ENCODE measurements at regions not wholly inside any gene's neighbourhood (a gene's known extent, or its start where the extent isn't known, plus 50 kb on each side); places are given as distances from the start of the nearest gene placed in this dataset.

DNA sequence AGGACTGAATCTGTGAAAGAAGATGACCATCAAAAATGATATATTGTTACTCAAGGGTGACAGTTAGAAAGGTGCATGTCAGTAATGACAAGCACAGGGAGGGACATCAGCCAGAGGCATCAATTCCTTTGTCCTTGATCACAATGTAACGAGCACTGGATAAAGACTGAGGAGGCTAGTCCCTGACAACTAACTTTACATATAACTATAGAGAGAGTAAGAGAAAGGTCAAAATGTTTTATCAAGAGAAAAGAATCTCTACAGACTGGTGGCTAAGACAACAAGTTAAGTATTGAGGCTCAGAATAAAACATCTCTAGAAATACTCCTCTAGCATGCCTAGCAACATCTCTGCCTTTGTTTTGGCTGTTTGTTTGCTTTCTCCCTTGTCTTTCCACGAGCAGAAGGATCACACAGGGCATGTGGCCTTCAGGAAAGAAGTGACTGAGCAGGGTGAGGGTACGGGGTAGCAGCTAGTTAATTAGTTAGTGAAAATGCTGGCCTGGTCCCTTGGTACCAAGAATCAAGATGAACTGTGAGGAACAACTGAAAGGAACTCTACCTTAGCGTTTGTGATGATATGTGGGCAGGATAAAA, 724.1 kb upstream of the MEF2C start:
- no peak for DNase-seq

DNA sequence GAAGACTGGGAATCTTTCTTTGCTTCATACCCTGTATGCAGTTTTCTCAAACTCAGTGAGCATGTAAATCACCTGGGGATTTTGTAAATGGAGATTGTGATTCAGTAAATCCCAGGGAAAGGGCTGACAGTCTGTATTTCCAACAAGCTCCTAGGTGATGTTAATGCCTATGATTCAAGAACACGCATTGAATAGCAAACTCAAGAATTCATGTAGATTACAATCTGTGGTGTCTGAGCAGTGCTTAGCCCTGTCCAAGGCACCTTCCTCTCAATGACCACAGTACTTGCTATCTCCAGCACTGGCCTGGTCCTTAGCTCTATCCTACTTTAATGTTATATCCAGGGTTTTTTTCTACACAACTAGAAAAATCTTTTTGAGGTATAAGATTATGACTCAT, 721.4 kb upstream of the MEF2C start:
- DNase-seq = no peak

DNA sequence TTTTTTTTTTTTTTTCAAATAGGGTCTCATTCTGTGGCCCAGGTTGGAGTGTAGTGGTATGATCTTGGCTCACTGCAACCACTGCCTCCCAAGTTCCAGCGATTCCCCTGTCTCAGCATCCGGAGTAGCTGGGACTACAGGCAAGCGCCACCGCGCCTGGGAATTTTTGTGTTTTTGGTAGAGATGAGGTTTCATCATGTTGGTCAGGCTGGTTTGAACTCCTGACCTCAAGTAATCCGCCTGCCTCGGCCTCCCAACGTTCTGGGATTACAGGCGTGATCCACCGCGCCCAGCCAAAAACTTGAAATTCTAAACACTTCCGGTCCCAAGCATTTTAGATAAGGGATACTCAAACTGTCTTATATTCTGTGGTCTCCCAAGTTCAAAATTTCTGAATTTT, 718.9 kb upstream of the MEF2C start:
- DNase-seq = no peak

DNA sequence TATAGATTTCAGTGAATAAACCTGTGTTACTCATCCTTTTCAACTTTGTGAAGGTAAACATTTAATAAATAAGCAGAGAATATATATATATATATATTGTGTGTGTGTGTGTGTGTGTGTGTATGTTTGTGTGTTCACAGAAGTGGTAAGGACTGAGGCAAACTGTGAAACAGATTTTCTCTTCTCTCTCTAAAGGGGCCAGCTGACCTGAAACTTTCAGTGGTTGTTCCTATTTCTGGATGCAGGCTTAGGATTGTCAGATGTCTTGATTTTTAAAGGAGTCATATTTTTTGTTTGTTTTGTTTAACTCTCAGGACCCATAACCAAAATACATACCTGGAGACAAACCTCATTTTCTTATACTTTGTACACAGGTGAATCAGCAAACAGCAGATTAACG, 714.9 kb upstream of the MEF2C start:
- DNase-seq = no peak

DNA sequence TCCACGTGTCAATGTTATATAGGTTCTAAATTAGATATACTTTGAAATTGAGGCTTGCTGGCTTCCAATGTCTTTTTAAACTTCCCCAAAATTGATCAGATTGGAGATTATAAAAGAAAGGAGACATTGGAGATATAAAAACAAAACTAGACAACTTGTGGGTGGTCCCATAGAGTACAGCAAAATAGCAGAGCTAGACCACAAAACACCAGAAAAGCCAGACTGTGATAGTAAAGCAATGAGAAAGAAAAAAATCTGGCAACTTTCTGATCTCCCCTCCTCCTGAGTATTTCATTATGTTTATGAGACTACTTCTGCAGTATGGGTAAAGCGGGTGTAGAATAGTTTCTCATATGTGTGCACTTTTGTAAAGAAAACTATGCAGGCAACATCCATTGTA, 713.8 kb upstream of the MEF2C start:
- DNase-seq = no peak

DNA sequence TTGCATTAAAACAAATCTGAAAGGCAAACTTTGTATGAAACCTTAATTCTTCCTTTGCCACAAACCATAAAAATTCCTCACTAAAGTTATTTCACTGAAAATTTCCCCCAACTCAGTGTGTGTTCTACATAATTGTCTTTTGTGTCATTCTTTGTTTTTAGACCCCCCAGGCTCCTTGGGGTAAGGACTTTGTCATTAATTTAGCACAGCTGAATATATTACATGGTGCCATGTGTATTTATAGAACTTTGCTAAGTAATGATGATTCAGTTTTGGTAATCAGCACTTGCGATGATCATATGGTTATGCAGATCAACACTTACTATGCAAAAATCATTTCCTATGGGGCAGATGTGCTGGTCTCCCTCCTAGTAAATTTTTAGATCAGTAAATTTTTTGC, 712.1 kb upstream of the MEF2C start:
- no peak for DNase-seq

DNA sequence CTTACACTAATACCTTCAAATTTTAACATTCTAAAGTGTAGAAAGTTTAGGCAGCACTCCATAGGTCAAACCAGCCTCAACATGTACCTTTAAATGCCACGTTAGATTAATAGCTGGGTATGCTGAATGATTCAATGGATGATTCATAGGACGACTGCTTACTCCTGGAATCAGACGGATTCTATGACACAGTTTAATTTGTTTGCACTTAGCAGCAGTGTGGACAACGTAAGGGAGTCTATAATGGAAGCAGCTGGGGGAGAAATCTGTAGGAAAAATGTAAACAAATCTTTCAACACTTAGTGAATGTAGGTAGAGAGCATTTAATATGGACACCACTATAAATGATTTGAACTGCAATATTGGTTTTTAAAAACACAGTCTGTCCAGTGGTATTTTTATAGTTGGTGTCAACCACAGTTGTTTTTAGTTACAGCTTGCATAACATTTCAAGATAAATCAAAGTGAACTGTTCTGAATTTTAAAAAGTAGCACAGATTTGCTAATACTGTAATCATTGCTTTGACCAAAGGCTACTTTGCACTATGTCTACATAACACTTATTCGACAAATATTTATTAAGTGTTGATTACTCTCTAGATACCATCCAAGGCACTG, 701.5 kb upstream of the MEF2C start:
- no peak for DNase-seq

DNA sequence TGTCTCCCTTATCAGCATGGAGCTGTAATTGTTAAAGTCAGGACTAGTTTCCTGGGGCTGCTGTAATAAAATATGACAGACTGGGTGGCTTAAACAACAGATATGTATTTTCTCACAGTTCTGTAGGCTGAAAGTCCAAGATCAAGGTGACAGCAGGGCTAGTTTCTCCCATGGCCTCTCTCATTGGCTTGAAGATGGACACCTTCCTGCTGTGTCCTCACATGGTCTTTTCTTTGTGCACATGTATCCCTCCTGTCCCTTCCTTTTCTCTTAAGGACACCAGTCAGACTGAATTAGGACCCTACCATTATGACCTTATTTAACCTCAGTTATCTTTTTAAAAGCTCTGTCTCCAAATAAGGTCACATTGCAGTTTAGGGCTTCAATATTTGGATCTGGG, 700.5 kb upstream of the MEF2C start:
- no peak for DNase-seq

DNA sequence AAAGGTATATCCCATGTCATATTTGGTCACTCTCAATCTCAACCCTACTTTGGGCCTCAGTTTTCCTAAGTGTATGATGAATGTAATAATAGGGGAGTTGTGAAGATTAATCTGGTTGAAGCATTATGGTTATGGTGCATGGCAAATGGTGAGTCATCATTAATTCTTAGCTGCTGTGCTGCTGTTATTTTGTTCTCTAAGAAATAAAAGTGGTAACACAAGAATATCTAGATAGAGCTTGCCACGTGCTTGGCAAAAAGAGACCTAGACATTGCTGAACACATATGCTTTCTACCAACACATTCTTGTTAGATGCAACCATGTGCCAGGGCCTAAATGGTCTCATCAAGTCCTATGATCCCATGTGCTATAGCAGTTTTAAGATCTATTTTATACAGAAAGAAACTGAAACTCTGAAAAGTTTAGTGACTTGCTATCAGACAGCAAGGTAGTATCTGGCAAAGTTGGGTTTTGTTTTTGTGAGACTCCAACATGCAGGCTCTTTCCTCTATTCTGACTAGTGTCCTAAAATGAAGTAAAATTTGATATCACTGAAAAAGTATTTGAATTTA, 699.9 kb upstream of the MEF2C start:
- no peak for DNase-seq

DNA sequence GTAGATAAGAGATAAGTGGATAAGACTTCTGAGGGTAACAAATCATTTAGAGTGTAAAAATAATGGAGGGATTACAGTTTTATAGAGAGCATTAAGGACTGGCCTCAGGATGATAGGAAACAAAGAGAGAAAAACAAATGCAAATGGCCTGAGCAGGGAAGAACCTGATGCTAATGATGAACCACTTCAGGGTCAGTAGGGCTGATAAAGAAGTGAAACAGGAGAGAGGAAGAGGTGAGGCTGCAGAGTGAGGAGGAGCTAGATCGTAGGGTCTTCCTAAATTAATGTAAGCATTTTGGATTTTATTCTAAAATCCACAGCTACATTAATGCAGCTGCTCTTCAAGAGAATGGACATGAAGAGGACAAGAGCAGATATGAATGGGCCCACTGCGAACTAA, 698.0 kb upstream of the MEF2C start:
- DNase-seq = no peak

DNA sequence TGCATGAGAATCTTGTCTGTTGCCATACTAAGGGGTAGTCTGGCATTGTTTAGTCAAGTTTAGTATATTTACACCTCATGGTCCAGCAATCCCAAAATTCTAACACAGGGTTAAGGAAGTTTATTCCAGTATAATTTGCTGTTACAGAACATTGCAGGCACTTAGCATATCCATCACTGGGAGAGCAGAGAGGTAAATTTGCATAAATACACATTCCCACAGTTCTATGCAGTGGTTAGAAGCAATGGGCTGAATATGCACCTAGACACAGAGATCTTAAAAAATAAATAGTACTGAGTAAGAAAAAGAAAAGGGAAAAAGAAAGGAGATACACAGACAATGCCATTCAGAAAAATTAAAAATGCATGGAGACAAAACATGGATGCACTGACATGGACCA, 692.3 kb upstream of the MEF2C start:
- no peak for DNase-seq

DNA sequence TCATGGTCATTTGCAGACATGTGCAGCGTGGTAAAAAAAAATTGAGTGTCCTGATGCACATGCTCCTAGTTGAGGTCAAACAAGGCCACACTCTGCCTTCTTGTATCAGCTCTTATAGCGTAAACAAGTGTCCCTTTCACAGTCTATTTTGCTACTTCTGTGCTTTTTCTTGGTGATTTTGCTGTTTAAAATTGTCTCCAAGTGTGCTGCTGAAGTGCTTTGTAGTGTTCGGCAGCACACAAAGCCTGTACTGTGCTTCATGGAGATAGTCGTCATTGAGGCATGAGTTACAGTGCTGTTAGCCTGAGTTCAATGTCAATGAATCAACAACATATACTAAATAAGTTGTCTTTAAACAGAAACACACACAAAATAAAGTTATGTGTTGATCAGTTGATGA, 690.4 kb upstream of the MEF2C start:
- no peak for DNase-seq

DNA sequence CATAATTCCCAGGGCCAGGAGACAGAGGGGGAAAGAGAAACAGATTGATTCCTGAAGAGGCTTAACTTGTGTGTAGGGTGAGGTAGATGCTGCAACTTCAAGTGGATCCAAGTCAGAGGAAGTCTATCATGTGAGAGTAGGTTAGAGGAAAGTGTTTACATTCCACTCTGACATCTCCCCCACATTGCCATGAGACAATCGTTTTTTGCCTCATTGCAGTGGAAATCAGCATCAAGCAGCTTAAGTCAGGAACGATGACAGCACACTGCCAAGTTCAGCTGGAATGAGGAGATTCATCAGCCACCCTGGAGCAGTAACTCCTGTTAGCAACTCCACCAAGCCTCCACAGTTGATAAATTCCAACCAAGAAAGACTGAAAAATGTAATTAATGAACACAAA, 689.7 kb upstream of the MEF2C start:
- DNase-seq = no peak

DNA sequence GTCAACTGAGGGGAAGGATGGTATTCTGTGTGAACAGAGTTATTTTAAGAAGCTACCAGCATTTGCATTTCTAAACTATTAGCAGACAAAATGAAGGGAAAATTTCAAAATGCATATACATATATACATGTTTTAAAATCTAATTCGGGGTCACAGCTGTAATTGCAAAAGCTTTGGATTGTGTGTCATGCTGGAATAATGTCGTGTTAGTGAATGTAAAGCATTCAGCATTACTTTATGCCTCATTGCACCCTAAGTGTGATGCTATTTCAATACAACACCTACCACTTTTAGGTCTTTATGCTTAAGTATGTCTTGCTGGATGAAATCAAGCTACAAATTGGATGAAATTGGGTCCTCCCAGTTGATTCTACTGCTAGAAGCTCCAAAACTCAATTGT, 687.6 kb upstream of the MEF2C start:
- no peak for DNase-seq

DNA sequence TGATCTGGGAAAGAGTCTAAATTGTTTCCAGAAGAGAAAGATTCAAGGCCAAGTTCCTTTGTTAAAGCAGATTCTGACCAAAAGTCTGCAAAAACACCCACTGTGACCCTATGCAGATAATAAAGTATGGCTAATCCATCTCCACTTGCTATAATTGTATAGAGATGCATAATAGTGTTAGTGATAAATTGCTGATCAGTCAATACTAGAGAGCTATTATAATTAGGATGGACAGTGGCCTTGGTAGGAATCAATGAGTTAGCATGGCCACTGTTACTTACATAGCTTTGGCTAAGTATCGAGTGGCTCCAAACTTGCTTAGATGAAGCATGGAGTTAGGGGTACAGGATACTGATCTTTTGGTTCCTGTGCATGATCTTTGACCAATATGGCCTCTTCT, 683.4 kb upstream of the MEF2C start:
- no peak for DNase-seq

DNA sequence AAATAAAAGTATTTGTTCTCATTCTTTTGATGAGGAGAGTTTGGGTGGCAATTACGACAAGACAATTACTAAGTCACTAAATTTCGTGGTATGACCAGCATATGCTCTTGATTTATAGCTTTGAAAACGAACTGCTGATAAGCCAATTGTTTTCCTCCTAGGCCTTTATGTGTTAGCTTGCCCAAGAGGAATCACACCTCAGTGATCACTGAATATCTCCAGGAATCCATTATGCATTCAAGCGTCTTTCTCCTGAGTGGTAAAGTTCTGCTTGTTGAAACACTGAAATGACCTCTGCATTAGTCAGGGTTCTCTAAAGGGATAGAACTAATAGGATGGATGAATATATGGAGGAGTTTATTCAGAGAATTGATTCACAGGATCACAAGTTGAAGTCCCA, 677.7 kb upstream of the MEF2C start:
- DNase-seq = no peak

DNA sequence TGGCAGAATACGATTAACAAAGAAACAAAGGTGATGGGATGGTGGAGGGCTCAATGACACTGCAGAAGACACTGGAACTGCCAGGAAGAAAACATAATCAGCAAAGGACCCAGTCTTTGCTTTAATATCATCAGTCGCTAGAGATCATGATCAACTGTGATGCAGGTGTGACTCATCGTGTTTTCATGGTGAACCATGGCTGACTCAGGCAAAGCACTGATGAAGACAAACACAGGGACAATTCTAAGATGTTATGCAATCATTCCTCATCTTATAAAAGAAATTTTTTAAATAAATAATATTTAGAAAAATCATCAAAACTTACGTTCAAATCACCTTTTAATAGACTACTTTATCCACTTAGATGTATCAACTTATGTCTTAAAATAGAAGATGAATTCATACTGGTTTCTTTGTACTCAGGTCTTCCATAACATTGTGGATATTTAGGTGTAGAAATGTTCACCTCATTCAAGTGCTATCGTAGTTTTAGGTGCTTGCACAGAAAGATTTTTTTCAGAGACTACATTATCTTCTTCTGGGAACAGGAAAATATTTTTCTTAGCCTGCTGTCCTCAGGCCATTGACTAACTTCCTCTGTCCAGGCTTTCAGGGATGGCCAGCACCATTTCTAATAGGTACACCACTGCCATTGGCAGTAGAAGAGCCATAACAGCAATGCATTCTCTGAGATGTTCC, 673.4 kb upstream of the MEF2C start:
- no peak for DNase-seq

DNA sequence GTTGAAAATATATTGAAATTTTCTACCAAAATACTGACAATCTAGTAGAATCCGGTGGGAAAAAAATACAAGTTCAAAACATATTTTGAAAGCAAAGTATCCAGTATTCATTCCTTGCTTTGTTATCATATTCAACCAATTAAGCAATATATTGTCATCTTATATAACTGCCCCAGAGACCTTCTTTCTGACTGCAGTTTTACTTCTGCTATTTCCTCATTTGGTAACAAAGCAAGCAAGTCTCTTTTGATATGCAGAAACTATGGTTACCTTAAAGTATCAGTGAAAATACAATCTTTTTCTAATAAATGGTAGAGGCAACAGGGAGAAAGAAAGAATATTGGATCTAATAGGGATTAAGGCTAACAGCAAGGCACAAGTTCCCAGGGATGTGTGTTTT, 663.7 kb upstream of the MEF2C start:
- DNase-seq = no peak

DNA sequence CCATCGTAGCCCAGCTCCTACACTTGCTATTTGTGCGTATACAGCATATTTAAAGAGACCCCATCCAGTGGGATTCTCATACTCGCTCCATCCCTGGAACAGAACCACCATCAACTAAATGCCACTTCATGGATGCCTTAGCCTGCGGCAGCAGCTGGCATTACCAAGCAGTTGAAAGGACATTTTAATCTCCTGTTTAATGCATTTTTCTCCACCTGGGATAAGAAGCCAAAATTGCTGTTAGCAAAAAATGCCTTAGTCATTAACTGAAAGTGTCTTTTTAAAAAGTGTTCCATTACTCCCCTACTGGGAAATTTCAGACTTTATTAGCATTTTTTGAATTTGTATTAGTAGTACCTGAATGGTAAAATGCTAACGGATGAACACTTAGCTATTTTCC, 662.6 kb upstream of the MEF2C start:
- DNase-seq = no peak

DNA sequence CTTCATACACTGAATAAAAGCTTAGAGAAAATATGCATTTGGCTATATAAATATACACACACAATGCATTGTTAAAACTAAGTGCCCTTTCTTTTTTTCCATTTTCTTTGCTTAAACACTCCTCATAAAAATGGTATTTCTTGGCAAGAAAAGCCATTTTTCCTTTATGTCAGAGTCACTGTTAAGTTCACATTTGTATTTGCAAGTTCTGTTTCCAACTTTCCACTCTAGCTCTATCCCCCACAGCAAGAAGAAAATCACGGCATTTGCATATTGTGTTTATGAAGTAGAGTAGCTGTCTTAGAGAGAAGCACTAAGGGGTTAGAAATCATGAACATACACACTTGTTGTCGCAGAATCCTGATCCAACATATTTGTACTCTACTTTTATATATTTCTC, 662.1 kb upstream of the MEF2C start:
- no peak for DNase-seq

DNA sequence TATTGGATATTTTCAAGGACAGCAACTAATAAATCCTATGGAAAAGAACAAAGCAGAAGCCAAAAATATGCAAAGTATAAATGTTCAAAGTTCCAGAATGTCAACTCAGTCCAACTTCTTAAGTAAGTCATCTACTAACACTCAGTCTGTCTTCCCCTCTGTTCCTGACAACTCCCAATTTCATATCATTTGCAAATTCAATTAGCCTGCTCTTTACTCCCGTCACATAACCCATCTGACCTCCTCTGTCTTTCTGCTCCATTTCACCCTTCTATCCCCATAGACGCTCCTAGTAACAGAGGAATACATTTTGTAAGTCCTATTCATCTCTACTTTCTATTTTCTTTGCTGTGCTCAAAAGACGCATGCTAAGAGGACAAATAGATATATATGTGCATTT, 659.8 kb upstream of the MEF2C start:
- no peak for DNase-seq

DNA sequence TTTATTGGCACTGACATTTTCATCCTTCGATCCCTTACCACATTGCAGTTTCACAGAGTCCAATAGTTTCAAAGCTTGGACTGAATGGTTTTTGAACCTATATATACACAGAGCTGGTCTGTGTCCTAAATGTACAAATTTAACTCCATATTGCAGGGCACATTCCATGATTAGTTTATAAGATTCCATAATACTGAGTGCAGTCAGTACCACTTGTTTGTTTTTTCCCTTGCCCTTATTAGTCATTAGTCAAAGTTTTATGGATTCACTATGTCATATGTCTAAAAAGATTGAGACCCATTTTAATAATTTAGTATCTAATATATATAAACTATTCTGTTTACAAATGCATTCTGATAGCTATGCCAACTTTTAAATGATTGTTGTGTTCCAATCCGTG, 654.8 kb upstream of the MEF2C start:
- DNase-seq = no peak

DNA sequence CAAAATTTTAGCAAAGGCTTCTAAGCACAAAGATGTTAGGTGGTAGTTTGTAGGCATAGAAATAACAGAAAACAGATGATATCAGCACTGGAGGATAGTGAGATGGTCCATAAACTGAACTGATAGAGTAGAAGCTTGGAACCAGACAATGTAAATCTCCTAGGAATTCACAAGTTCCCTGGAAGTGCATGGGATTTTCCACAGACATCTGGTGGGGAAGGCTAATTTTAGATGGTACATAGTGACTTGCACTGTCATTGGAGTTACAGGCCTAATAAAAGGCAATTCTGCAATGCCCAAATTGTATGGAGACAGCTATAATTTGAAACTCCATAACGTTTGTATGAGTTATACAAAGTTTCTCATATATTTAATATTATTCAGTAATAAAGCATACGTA, 653.0 kb upstream of the MEF2C start:
- DNase-seq = no peak

DNA sequence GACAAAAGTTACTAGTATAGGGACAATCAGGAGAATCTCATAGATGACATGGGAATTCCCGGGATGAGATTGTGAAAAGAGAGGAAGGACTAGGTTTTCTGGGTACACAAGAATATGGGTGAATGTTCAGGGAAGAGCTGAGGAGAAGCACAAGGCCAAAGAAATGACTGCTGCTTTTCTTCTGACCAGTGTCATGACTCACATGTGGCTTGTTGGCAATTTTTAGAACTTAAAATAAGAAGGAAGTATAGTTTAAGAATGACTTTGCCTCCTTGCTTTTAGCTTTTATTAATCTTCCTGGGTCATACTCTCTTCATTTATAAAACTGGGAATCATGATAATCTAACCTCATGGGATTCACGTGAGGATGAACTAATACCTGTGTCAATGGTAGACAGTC, 652.4 kb upstream of the MEF2C start:
- DNase-seq = no peak

DNA sequence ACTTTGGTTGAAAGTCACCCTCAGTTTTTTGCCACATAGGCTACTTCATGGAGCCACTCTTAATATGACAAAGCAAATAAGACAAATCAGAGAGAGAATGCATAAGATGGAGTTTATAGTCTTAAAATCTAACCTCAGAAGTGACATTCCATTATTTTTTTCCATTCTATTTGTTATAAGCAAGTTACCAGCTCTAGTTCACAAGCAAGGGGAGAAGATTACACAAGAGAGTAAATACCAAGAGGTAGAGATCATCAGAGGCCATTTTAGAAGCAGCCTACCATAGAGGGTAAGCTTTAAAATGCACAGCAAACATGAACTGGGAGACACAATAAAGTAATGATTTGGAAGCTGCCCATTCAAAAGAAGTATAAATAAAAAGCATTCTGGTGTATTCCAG, 651.3 kb upstream of the MEF2C start:
- no peak for DNase-seq

Measured in effector CD4-positive, alpha-beta T cell (primary cell).